Panc1 (cell line): ENCODE measurements at regions not wholly inside any gene's neighbourhood (a gene's known extent, or its start where the extent isn't known, plus 50 kb on each side); places are given as distances from the start of the nearest gene placed in this dataset.

Experiments used
- ATAC-seq: fragments of 200-7000 bp; cut with Tn5 transposase; 2 replicates; pipeline ENCODE4 v1.9.1; 2020; ENCODE audit warnings: mild to moderate bottlenecking, moderate library complexity
- BruUV-seq: library from RNA; stranded (reverse); fragments of 400-500 nt; replicated peaks from 2 replicates; lab custom pipeline; 2021; lab: Mats Ljungman, UMichigan
- CTCF ChIA-PET: fragments of 300-600 bp; sonication (Branson Sonifier 250); formaldehyde crosslinking; loops from one replicate; lab custom pipeline; 2022; ENCODE audit warnings: antibody characterized with exemption; lab: Charles Lee
- POLR2A ChIA-PET: fragments of 300-600 bp; sonication (Branson Sonifier 250); formaldehyde crosslinking; loops from one replicate; lab custom pipeline; 2022; ENCODE audit warnings: antibody characterized with exemption; lab: Charles Lee
- DNase-seq: peaks from one replicate; pipeline ENCODE4 v3.0.0-alpha.2; 2010; ENCODE audit warnings: low read depth, low spot score
- H3K27ac ChIP-seq: 2 replicates; pipeline ENCODE4 v1.5.1; 2011; ENCODE audit warnings: mild to moderate bottlenecking, low read length, inconsistent platforms
- H3K27me3 ChIP-seq: fragments of 200-500 bp; sonication (Bioruptor generic); 2 replicates; pipeline ENCODE4 v1.6.0; 2014; ENCODE audit warnings: low read length, inconsistent platforms; ENCODE audit not compliant: control insufficient read depth, insufficient read depth
- H3K36me3 ChIP-seq: fragments of 200-500 bp; sonication (Bioruptor generic); 2 replicates; pipeline ENCODE4 v1.5.1; 2014; ENCODE audit warnings: inconsistent platforms, mild to moderate bottlenecking, low read length, moderate library complexity; ENCODE audit not compliant: control insufficient read depth, insufficient read depth
- H3K4me1 ChIP-seq: 2 replicates; pipeline ENCODE4 v1.5.1; 2011; ENCODE audit warnings: inconsistent platforms, mild to moderate bottlenecking, low read length, moderate library complexity; ENCODE audit not compliant: control insufficient read depth, insufficient read depth
- H3K4me3 ChIP-seq, 2 experiments: 2 replicates each; pipeline ENCODE4 v1.5.1; 2011 to 2012; ENCODE audit warnings: low read depth in 2 of 2, low read length in 2 of 2, mild to moderate bottlenecking in 2 of 2, inconsistent platforms in 1 of 2, moderate library complexity in 1 of 2
- H3K9me3 ChIP-seq: fragments of 200-500 bp; sonication (Bioruptor generic); 2 replicates; pipeline ENCODE4 v1.5.1; 2014; ENCODE audit warnings: low read depth, mild to moderate bottlenecking, inconsistent platforms, low read length, moderate library complexity; ENCODE audit not compliant: control insufficient read depth, insufficient read depth
- CTCF ChIP-seq: fragments of 450-650 bp; IDR thresholded peaks from 2 replicates; pipeline ENCODE4 v1.5.1; 2017; ENCODE audit warnings: mild to moderate bottlenecking
- POLR2AphosphoS5 ChIP-seq: IDR thresholded peaks from 2 replicates; pipeline ENCODE4 v1.6.1; 2012; ENCODE audit warnings: mild to moderate bottlenecking, low read depth, low read length, moderate library complexity
- REST ChIP-seq, 2 experiments: IDR thresholded peaks; 2 replicates each; pipeline ENCODE4 v1.6.1; 2011 to 2012; ENCODE audit warnings: low read depth in 2 of 2, control low read depth in 1 of 2, low read length in 1 of 2, mild to moderate bottlenecking in 1 of 2, moderate library complexity in 1 of 2; ENCODE audit not compliant: insufficient read depth in 1 of 2
- SIN3A ChIP-seq: IDR thresholded peaks from 2 replicates; pipeline ENCODE4 v1.6.1; 2012; ENCODE audit warnings: low read depth, mild to moderate bottlenecking, low read length, moderate library complexity, borderline replicate concordance; ENCODE audit not compliant: insufficient read depth
- TCF7L2 ChIP-seq: IDR thresholded peaks from 2 replicates; pipeline ENCODE4 v1.6.1; 2011; ENCODE audit warnings: mild to moderate bottlenecking, low read depth, low read length, inconsistent platforms
- in situ Hi-C: cut with HindIII; loops from 2 replicates; pipeline ENCODE4 v1.10.0; 2016; ENCODE audit warnings: low sequenced_read_pairs, low pct_unique_long_range_greater_than_20kb
- intact Hi-C: fragments of 100-400 bp; cut with micrococcal nuclease; formaldehyde crosslinking; loops from one replicate; pipeline ENCODE4 v1.10.0; 2022; ENCODE audit not compliant: unreplicated experiment

GRCh38 chr14:75333606-75334548, 55.2 kb downstream of the FOS start:
- TF ChIP-seq CTCF = no peak
- TF ChIP-seq POLR2AphosphoS5 = no peak
- TF ChIP-seq TCF7L2 = no peak
- TF ChIP-seq REST (IDR thresholded peaks at IDR 0.05; ENCODE audit: insufficient read depth in 1 of 2, low read depth in 2 of 2, low read length in 1 of 2) = no peak
- no peak for TF ChIP-seq SIN3A
- no peaks in the 10 kb centered on the region for H3K9me3 ChIP-seq
- ATAC-seq (no peak), DNase-seq (no peak)
- no peak overlapping the region for H3K4me3 ChIP-seq
- ChIA-PET CTCF (no interaction called here), POLR2A (interaction anchor here (0.5 kb wide), 1 partner anchor 1081 kb away, joined by 4 read pairs; no protein-coding TSS in a partner anchor)
- H3K27me3 ChIP-seq = no peaks in the 10 kb centered on the region; the same call in 1 of the 2 replicates
- H3K36me3 ChIP-seq = no peaks in the 10 kb centered on the region
- in situ Hi-C loops = no loop called here
- H3K4me1 ChIP-seq = no peaks in the 10 kb centered on the region
- no TSS peak for BruUV-seq
- H3K27ac ChIP-seq = no peak overlapping the region
- intact Hi-C loops = no loop called here

GRCh38 chr14:75334549-75335051, 56.0 kb downstream of the FOS start:
- H3K9me3 ChIP-seq = no peaks in the 10 kb centered on the region
- H3K4me1 ChIP-seq = no peaks in the 10 kb centered on the region
- H3K4me3 ChIP-seq = no peak overlapping the region
- no peak for TF ChIP-seq CTCF
- TF ChIP-seq TCF7L2 = no peak
- TF ChIP-seq POLR2AphosphoS5 = no peak
- TF ChIP-seq SIN3A = no peak
- no TSS peak for BruUV-seq
- intact Hi-C loops (no loop called here), in situ Hi-C loops (no loop called here)
- ChIA-PET CTCF (no interaction called here), POLR2A (interaction anchor here (0.5 kb wide), 1 partner anchor 1080 kb away, joined by 4 read pairs; no protein-coding TSS in a partner anchor)
- H3K36me3 ChIP-seq = no peaks in the 10 kb centered on the region
- ATAC-seq (no peak), DNase-seq (no peak)
- H3K27me3 ChIP-seq = no peaks in the 10 kb centered on the region; the same call in 1 of the 2 replicates
- no peak overlapping the region for H3K27ac ChIP-seq
